H1 (cell line): ENCODE measurements at regions not wholly inside any gene's neighbourhood (a gene's known extent, or its start where the extent isn't known, plus 50 kb on each side); places are given as distances from the start of the nearest gene placed in this dataset.

Experiments used
- CTCF ChIA-PET: fragments of 300-600 bp; sonication (Branson Sonifier 250); formaldehyde crosslinking; loops from one replicate; lab custom pipeline; 2021; ENCODE audit not compliant: partially characterized antibody; lab: Charles Lee
- POLR2A ChIA-PET: fragments of 300-600 bp; sonication (Branson Sonifier 250); formaldehyde crosslinking; loops from one replicate; lab custom pipeline; 2021; ENCODE audit warnings: inconsistent platforms; ENCODE audit not compliant: partially characterized antibody; lab: Charles Lee
- DNase-seq, 2 experiments: peaks; one replicate each; pipeline versions ENCODE4 v3.0.0 to v3.0.0-alpha.2; 2010 to 2022; ENCODE audit warnings: low spot score in 2 of 2, low read depth in 1 of 2, mixed read lengths in 1 of 2
- FAIRE-seq: peaks from 2 replicates; lab custom pipeline; 2011; peaks lifted over from hg19 to GRCh38; lab: Jason Lieb, UNC
- H2AFZ ChIP-seq: 2 replicates; pipeline ENCODE4 v1.8.1; 2012; ENCODE audit warnings: low read length, inconsistent platforms
- H2AK5ac ChIP-seq: 2 replicates; pipeline ENCODE4 v1.6.1; 2013; ENCODE audit warnings: low read depth, low read length
- H2BK120ac ChIP-seq: replicated peaks from 2 replicates; pipeline ENCODE3; 2013; ENCODE audit warnings: low read depth, low read length, inconsistent platforms
- H2BK12ac ChIP-seq: 2 replicates; pipeline ENCODE4 v1.6.1; 2013; ENCODE audit warnings: low read depth, low read length
- H2BK15ac ChIP-seq: 2 replicates; pipeline ENCODE4 v1.6.1; 2013; ENCODE audit warnings: low read length
- H2BK20ac ChIP-seq: 2 replicates; pipeline ENCODE4 v1.6.1; 2013; ENCODE audit warnings: low read length
- H2BK5ac ChIP-seq: 2 replicates; pipeline ENCODE4 v1.6.1; 2013; ENCODE audit warnings: low read depth, low read length
- H3K14ac ChIP-seq: 2 replicates; pipeline ENCODE4 v1.6.1; 2013; ENCODE audit warnings: inconsistent platforms; ENCODE audit not compliant: insufficient read length
- H3K18ac ChIP-seq: 2 replicates; pipeline ENCODE4 v1.6.1; 2013; ENCODE audit warnings: low read length; ENCODE audit errors: extremely low read depth
- H3K23ac ChIP-seq: 2 replicates; pipeline ENCODE4 v1.6.1; 2013; ENCODE audit warnings: inconsistent platforms; ENCODE audit not compliant: insufficient read length
- H3K23me2 ChIP-seq: 2 replicates; pipeline ENCODE4 v1.6.1; 2013; ENCODE audit warnings: low read depth, low read length
- H3K27ac ChIP-seq: 2 replicates; pipeline ENCODE4 v1.6.1; 2011; ENCODE audit warnings: low read depth, low read length, inconsistent platforms
- H3K27me3 ChIP-seq, 4 experiments: replicated peaks in 1 of 4; 1 replicate in 1 of 4; 2 replicates in 3 of 4; pipeline versions ENCODE4 v1.6.1 to v1.8.1; 2011 to 2013; ENCODE audit warnings: low read length in 3 of 4, mild to moderate bottlenecking in 3 of 4, inconsistent platforms in 2 of 4, mixed read lengths in 2 of 4, moderate library complexity in 1 of 4; ENCODE audit not compliant: control insufficient read depth in 3 of 4, insufficient read depth in 3 of 4; ENCODE audit errors: extremely low read depth in 1 of 4
- H3K36me3 ChIP-seq, 4 experiments: 2 replicates each; pipeline versions ENCODE4 v1.6.1 to v1.8.1; 2011 to 2013; ENCODE audit warnings: mild to moderate bottlenecking in 4 of 4, low read length in 3 of 4, moderate library complexity in 2 of 4, control low read depth in 1 of 4, inconsistent platforms in 1 of 4; ENCODE audit not compliant: insufficient read depth in 4 of 4, control insufficient read depth in 2 of 4
- H3K4ac ChIP-seq: replicated peaks from 2 replicates; pipeline ENCODE3; 2013; ENCODE audit warnings: low read length, low read depth, mixed read lengths, inconsistent platforms; ENCODE audit not compliant: insufficient read length
- H3K4me1 ChIP-seq, 4 experiments: replicated peaks in 1 of 4; 1 replicate in 1 of 4; 2 replicates in 3 of 4; pipeline versions ENCODE4 v1.6.1 to v1.8.1; 2011 to 2013; ENCODE audit warnings: low read length in 3 of 4, inconsistent platforms in 2 of 4, mixed read lengths in 1 of 4; ENCODE audit not compliant: insufficient read depth in 4 of 4, control insufficient read depth in 3 of 4
- H3K4me2 ChIP-seq, 2 experiments: 2 replicates each; pipeline versions ENCODE4 v1.6.1 to v1.8.1; 2011 to 2013; ENCODE audit warnings: low read depth in 2 of 2, low read length in 2 of 2, control low read depth in 1 of 2, inconsistent platforms in 1 of 2, mild to moderate bottlenecking in 1 of 2; ENCODE audit not compliant: insufficient read depth in 1 of 2
- H3K4me3 ChIP-seq, 4 experiments: fragments of 200-600, 300-600 bp in 1 of 4; sonication (generic), shearing (Covaris generic), sonication (Bioruptor Twin) in 1 of 4; 2 replicates each; pipeline versions ENCODE4 v1.5.1 to v1.8.1; 2011 to 2016; ENCODE audit warnings: low read length in 4 of 4, low read depth in 3 of 4, control low read depth in 2 of 4, inconsistent platforms in 2 of 4, mild to moderate bottlenecking in 2 of 4, mixed read lengths in 1 of 4, moderate library complexity in 1 of 4; ENCODE audit not compliant: insufficient read depth in 2 of 4; ENCODE audit errors: extremely low read depth in 1 of 4
- H3K56ac ChIP-seq: replicated peaks from 2 replicates; pipeline ENCODE3; 2013; ENCODE audit warnings: low read depth, mild to moderate bottlenecking, mixed read lengths, low read length, inconsistent platforms; ENCODE audit not compliant: insufficient read length
- H3K79me1 ChIP-seq: 2 replicates; pipeline ENCODE4 v1.6.1; 2013; ENCODE audit warnings: low read depth, low read length, control low read depth
- H3K79me2 ChIP-seq, 2 experiments: 2 replicates each; pipeline versions ENCODE4 v1.6.1 to v1.8.1; 2012 to 2013; ENCODE audit warnings: low read length in 2 of 2, mild to moderate bottlenecking in 2 of 2, inconsistent platforms in 1 of 2; ENCODE audit not compliant: insufficient read depth in 2 of 2, control insufficient read depth in 1 of 2
- H3K9ac ChIP-seq, 4 experiments: replicated peaks in 1 of 4; 1 replicate in 1 of 4; 2 replicates in 3 of 4; pipeline versions ENCODE4 v1.6.1 to v1.8.1; 2011 to 2013; ENCODE audit warnings: low read depth in 3 of 4, low read length in 3 of 4, control low read depth in 2 of 4, mild to moderate bottlenecking in 2 of 4, moderate library complexity in 2 of 4, inconsistent platforms in 1 of 4; ENCODE audit errors: extremely low read depth in 1 of 4
- H3K9me3 ChIP-seq, 2 experiments: 2 replicates each; pipeline versions ENCODE4 v1.6.1 to v1.8.1; 2012 to 2013; ENCODE audit warnings: mild to moderate bottlenecking in 2 of 2, moderate library complexity in 2 of 2, control low read depth in 1 of 2, inconsistent platforms in 1 of 2, low read depth in 1 of 2, low read length in 1 of 2, mixed read lengths in 1 of 2; ENCODE audit not compliant: insufficient read depth in 2 of 2
- H4K20me1 ChIP-seq, 2 experiments: replicated peaks in 1 of 2; 2 replicates each; pipeline versions ENCODE3 to v1.8.1; 2011 to 2013; ENCODE audit warnings: inconsistent platforms in 2 of 2, low read length in 2 of 2, mild to moderate bottlenecking in 1 of 2; ENCODE audit not compliant: insufficient read depth in 2 of 2, control insufficient read depth in 1 of 2
- H4K5ac ChIP-seq: 2 replicates; pipeline ENCODE4 v1.6.1; 2013; ENCODE audit warnings: low read length, low read depth, mixed read lengths, inconsistent platforms; ENCODE audit not compliant: insufficient read length
- H4K8ac ChIP-seq: 2 replicates; pipeline ENCODE4 v1.8.0; 2013; ENCODE audit warnings: mild to moderate bottlenecking, moderate library complexity, low read length, inconsistent platforms; ENCODE audit not compliant: insufficient read depth; ENCODE audit errors: extremely low read depth
- H4K91ac ChIP-seq: replicated peaks from 2 replicates; pipeline ENCODE3; 2013; ENCODE audit warnings: low read length, mixed read lengths, inconsistent platforms; ENCODE audit not compliant: insufficient read length
- BRCA1 ChIP-seq: IDR thresholded peaks from 2 replicates; pipeline ENCODE4 v1.6.1; 2012; ENCODE audit warnings: low read depth, low read length, improper control_type of control experiment
- CREB1 ChIP-seq: IDR thresholded peaks from 2 replicates; pipeline ENCODE4 v1.6.1; 2012; ENCODE audit warnings: inconsistent platforms
- E2F6 ChIP-seq: IDR thresholded peaks from 2 replicates; pipeline ENCODE4 v1.6.1; 2012; ENCODE audit warnings: inconsistent platforms
- RAD21 ChIP-seq, 2 experiments: IDR thresholded peaks in 1 of 2; conservative IDR thresholded peaks in 1 of 2; 2 replicates each; pipeline ENCODE4 v1.6.1; 2011; ENCODE audit warnings: low read depth in 2 of 2, low read length in 2 of 2, improper control_type of control experiment in 1 of 2, inconsistent platforms in 1 of 2, mild to moderate bottlenecking in 1 of 2, moderate library complexity in 1 of 2
- SIRT6 ChIP-seq: IDR thresholded peaks from one replicate; pipeline ENCODE4 v1.7.1; 2012; ENCODE audit warnings: low read length, inconsistent platforms
- SRF ChIP-seq: IDR thresholded peaks from 2 replicates; pipeline ENCODE4 v1.6.1; 2011; ENCODE audit warnings: mild to moderate bottlenecking, low read depth, low read length, moderate library complexity
- TBP ChIP-seq: IDR thresholded peaks from 2 replicates; pipeline ENCODE4 v1.6.1; 2011; ENCODE audit warnings: low read depth, low read length, improper control_type of control experiment
- WGBS, 2 experiments: shearing (Covaris generic) in 1 of 2; methylation state at CpG; one replicate each; pipeline versions ENCODE4 v1.1.6 to v1.1.7; 2013 to 2015; ENCODE audit warnings: low lambda C conversion rate in 2 of 2, mixed read lengths in 2 of 2, inconsistent platforms in 1 of 2, low coverage in 1 of 2, missing lambda C conversion rate in 1 of 2; ENCODE audit not compliant: insufficient replicate concordance in 2 of 2, insufficient coverage in 1 of 2, insufficient read length in 1 of 2; ENCODE audit errors: extremely low coverage in 1 of 2, missing lambda C conversion rate in 1 of 2; 5-methylcytosine and 5-hydroxymethylcytosine counted together

DNA sequence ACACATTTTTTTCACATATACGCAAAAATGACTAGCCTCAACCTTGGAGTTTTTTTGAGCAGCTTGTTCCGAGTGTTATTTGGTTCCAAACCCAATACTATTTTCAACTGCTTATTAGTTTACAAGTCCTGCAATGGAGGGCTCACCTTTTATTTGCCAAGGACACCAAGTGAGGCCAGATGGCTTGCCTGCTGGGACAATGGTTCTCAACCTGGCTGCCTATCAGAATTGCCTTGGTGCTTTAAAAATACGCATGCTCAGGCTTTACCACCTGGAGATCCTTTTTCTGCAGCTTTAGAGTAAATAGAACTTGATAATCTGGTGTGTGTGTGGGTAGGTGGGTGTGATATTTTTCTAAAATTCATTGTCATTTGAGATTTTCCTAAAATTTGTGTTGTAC lies 276.8 kb downstream of the MTERF1 start:
- peaks cover 0 to 3% (median 0%) of the 10 kb centered on the region in 4 experiments; a peak in 1 of 7 replicates for H3K4me1 ChIP-seq
- no peaks in the 10 kb centered on the region for H3K79me2 ChIP-seq
- H3K14ac ChIP-seq: no peak overlapping the region
- H2AK5ac ChIP-seq: no peak overlapping the region
- no peaks in the 10 kb centered on the region for H3K79me1 ChIP-seq
- H3K9ac ChIP-seq: no peak overlapping the region
- H2AFZ ChIP-seq: no peak overlapping the region
- TF ChIP-seq RAD21 (IDR thresholded peaks at IDR 0.05 in 1 of 2, conservative IDR thresholded peaks at IDR 0.05 in 1 of 2; ENCODE audit: low read depth in 2 of 2, low read length in 2 of 2) (no peak), SIRT6 (no peak), SRF (no peak), CREB1 (no peak), BRCA1 (no peak), E2F6 (no peak), TBP (no peak)
- TF ChIP-seq, all 59 proteins: peak for 0
- H3K4ac ChIP-seq: no peak overlapping the region
- H2BK120ac ChIP-seq: no peak overlapping the region
- H3K4me3 ChIP-seq: no peak overlapping the region
- no peaks in the 10 kb centered on the region for H3K27me3 ChIP-seq
- no peak overlapping the region for H3K27ac ChIP-seq
- no peak overlapping the region for H2BK20ac ChIP-seq
- no peak overlapping the region for H2BK12ac ChIP-seq
- POLR2A ChIA-PET: no interaction called here
- no peaks in the 10 kb centered on the region for H3K9me3 ChIP-seq
- peak overlapping the region in 1 of 2 experiments; percentile 14; a peak in 1 of 4 replicates for H3K4me2 ChIP-seq
- H3K36me3 ChIP-seq: no peaks in the 10 kb centered on the region
- no peak overlapping the region for H4K8ac ChIP-seq
- no peaks in the 10 kb centered on the region for H3K23me2 ChIP-seq
- 79% methylated on average over 3 of the region's 3 CpGs; no CpG with 5 or more reads in 1 of the 2 experiments for WGBS, 2 experiments
- no peak overlapping the region for H2BK5ac ChIP-seq
- DNase-seq: no peak
- no peaks in the 10 kb centered on the region for H4K20me1 ChIP-seq
- no peak overlapping the region for H4K91ac ChIP-seq
- H3K23ac ChIP-seq: no peak overlapping the region
- FAIRE-seq: no peak
- H2BK15ac ChIP-seq: no peak overlapping the region
- CTCF ChIA-PET: interaction anchor here (1.0 kb wide), 1 partner anchor 267 kb away, joined by 3 read pairs; no protein-coding TSS in a partner anchor
- no peak overlapping the region for H3K56ac ChIP-seq
- no peak overlapping the region for H3K18ac ChIP-seq
- H4K5ac ChIP-seq: no peak overlapping the region
